Mesendoderm (in vitro differentiated cells): ENCODE measurements at regions not wholly inside any gene's neighbourhood (a gene's known extent, or its start where the extent isn't known, plus 50 kb on each side); places are given as distances from the start of the nearest gene placed in this dataset.

ENCODE experiments used
- DNase-seq: peaks from one replicate; pipeline ENCODE4 v3.0.0; 2013
- H2AK5ac ChIP-seq: 2 replicates; pipeline ENCODE4 v1.6.1; 2013; ENCODE audit warnings: low read length, inconsistent platforms
- H2BK120ac ChIP-seq: 2 replicates; pipeline ENCODE4 v1.6.1; 2013; ENCODE audit warnings: low read depth, mild to moderate bottlenecking, low read length, moderate library complexity, mixed read lengths
- H2BK15ac ChIP-seq: replicated peaks from 2 replicates; pipeline ENCODE4 v1.6.1; 2013; ENCODE audit warnings: low read depth, mild to moderate bottlenecking, moderate library complexity
- H2BK5ac ChIP-seq: 2 replicates; pipeline ENCODE4 v1.6.1; 2013; ENCODE audit warnings: low read length, inconsistent platforms
- H3K18ac ChIP-seq: 2 replicates; pipeline ENCODE4 v1.6.1; 2013; ENCODE audit warnings: mild to moderate bottlenecking, low read length, mixed read lengths
- H3K23ac ChIP-seq: one replicate; pipeline ENCODE4 v1.6.1; 2013; ENCODE audit warnings: low read length
- H3K27ac ChIP-seq: 2 replicates; pipeline ENCODE4 v1.5.1; 2013; ENCODE audit warnings: low read depth, mild to moderate bottlenecking, inconsistent platforms, low read length, moderate library complexity
- H3K27me3 ChIP-seq: 2 replicates; pipeline ENCODE4 v1.6.1; 2013; ENCODE audit warnings: low read length, control low read depth, mild to moderate bottlenecking, inconsistent platforms; ENCODE audit not compliant: insufficient read depth, poor library complexity
- H3K36me3 ChIP-seq: 2 replicates; pipeline ENCODE4 v1.6.1; 2013; ENCODE audit warnings: low read length, inconsistent platforms; ENCODE audit not compliant: control insufficient read depth, insufficient read depth
- H3K4ac ChIP-seq: one replicate; pipeline ENCODE4 v1.6.1; 2013; ENCODE audit warnings: low read depth, mild to moderate bottlenecking, low read length, moderate library complexity
- H3K4me1 ChIP-seq: 2 replicates; pipeline ENCODE4 v1.6.1; 2013; ENCODE audit warnings: low read depth, low read length, inconsistent platforms; ENCODE audit not compliant: control insufficient read depth
- H3K4me2 ChIP-seq: 2 replicates; pipeline ENCODE4 v1.6.1; 2013; ENCODE audit warnings: low read length
- H3K4me3 ChIP-seq: 2 replicates; pipeline ENCODE4 v1.5.1; 2013; ENCODE audit warnings: mild to moderate bottlenecking, low read length
- H3K56ac ChIP-seq: one replicate; pipeline ENCODE4 v1.6.1; 2013; ENCODE audit warnings: low read length
- H3K79me1 ChIP-seq: 2 replicates; pipeline ENCODE4 v1.6.1; 2013; ENCODE audit warnings: low read length, inconsistent platforms
- H3K79me2 ChIP-seq: 2 replicates; pipeline ENCODE4 v1.6.1; 2013; ENCODE audit warnings: mild to moderate bottlenecking, low read length; ENCODE audit not compliant: control insufficient read depth, insufficient read depth
- H3K9ac ChIP-seq: 2 replicates; pipeline ENCODE4 v1.6.1; 2013; ENCODE audit warnings: low read length, inconsistent platforms
- H4K5ac ChIP-seq: one replicate; pipeline ENCODE4 v1.6.1; 2013; ENCODE audit warnings: low read length
- H4K8ac ChIP-seq: one replicate; pipeline ENCODE4 v1.6.1; 2013; ENCODE audit warnings: low read depth, mild to moderate bottlenecking, control low read depth, low read length, moderate library complexity
- WGBS: extraction: QIAGEN DNeasy Blood & Tissue Kit; methylation state at CpG from one replicate; pipeline ENCODE4 v1.1.7; 2013; ENCODE audit warnings: low lambda C conversion rate, missing lambda C conversion rate; ENCODE audit not compliant: insufficient coverage; ENCODE audit errors: extremely low coverage; 5-methylcytosine and 5-hydroxymethylcytosine counted together

DNA sequence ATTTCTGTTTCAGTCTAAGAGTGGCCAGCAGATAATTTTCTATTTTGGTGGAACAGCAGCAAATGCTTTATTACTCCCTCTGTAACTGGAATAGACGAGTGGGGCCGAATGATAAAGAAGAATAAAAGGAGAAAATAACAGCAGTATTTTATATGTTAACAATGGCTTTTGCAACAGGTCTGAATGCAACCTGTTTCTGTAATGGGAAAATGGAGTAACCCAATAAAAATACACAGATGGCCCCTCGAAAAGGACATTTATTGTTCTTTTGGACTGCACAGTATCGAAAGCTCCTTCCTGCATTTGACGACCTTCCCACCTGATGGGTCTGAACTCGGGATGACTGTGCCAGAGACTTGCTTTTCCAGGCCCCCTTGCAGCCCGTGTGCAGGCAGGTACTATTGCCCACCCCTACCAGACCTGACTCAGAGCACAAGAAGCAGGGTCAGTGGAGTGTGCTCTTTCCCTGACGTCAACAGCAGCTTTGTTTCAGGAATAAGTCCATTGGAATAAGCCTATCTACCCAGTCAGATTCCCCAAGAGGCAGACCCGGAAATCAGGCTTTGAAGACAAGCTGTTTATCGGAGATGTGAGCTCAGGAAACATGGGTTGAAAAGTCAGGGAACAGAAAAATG, 306.5 kb upstream of the NEBL start:
- H2BK120ac ChIP-seq, result no peak overlapping the region
- no peak overlapping the region for H3K23ac ChIP-seq
- H3K4me3 ChIP-seq, result no peak overlapping the region
- no peaks in the 10 kb centered on the region for H3K27me3 ChIP-seq
- no peak overlapping the region for H4K8ac ChIP-seq
- no peak overlapping the region for H3K9ac ChIP-seq
- H3K36me3 ChIP-seq, result no peaks in the 10 kb centered on the region
- H3K56ac ChIP-seq, result no peak overlapping the region
- DNase-seq, result no peak
- H3K79me1 ChIP-seq, result no peaks in the 10 kb centered on the region
- H3K18ac ChIP-seq, result no peak overlapping the region
- no peak overlapping the region for H4K5ac ChIP-seq
- H3K79me2 ChIP-seq, result no peaks in the 10 kb centered on the region
- WGBS, result no CpG with 5 or more reads among the region's 10 CpGs
- no peak overlapping the region for H3K4ac ChIP-seq
- H3K4me2 ChIP-seq, result no peak overlapping the region
- no peak overlapping the region for H2BK5ac ChIP-seq
- no peaks in the 10 kb centered on the region for H3K4me1 ChIP-seq
- no peak overlapping the region for H2BK15ac ChIP-seq
- no peak overlapping the region for H3K27ac ChIP-seq
- no peak overlapping the region for H2AK5ac ChIP-seq

DNA sequence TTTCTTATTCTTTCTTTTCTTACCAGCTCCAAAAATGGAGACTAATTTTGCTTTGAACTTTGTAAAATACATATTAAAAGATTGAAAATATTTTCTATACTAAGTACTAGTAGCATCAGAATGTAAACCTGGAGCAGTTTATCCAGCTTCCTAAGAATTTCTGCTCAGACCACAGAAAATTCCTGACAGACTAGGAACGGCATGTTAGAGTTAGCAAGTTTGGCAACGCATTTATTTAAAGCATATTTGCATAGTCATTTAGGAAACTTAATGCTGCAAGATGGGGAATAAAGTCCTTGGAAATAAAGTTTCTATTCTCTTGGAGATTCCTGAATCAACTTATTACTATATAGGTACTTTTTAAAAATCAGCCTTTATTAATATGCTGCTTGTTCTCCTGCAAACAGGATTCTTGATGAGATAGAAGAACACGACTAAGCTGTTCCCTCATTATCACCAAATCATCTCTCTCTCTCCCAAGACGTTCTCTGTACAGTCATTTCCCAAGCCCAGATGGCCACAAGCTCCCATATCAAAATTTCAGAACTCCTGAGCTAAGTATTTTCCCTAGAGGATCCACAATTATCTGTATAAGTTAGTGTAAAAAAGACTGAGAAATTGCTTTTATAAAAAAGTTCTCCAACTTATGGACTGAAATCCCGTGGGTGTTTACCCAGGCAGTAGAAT, 305.8 kb upstream of the NEBL start:
- Histone ChIP-seq H3K79me2 (no peaks in the 10 kb centered on the region), H3K4ac (no peak overlapping the region), H3K27me3 (no peaks in the 10 kb centered on the region), H3K79me1 (no peaks in the 10 kb centered on the region), H3K18ac (no peak overlapping the region), H2BK15ac (no peak overlapping the region), H3K4me3 (no peak overlapping the region), H3K36me3 (no peaks in the 10 kb centered on the region), H4K5ac (no peak overlapping the region), H2AK5ac (no peak overlapping the region), H3K23ac (no peak overlapping the region), H2BK5ac (no peak overlapping the region), H4K8ac (no peak overlapping the region), H3K4me1 (no peaks in the 10 kb centered on the region), H3K9ac (no peak overlapping the region), H3K56ac (no peak overlapping the region), H2BK120ac (no peak overlapping the region), H3K4me2 (no peak overlapping the region), H3K27ac (no peak overlapping the region)
- WGBS, result no CpG with 5 or more reads among the region's 5 CpGs
- DNase-seq, result no peak

DNA sequence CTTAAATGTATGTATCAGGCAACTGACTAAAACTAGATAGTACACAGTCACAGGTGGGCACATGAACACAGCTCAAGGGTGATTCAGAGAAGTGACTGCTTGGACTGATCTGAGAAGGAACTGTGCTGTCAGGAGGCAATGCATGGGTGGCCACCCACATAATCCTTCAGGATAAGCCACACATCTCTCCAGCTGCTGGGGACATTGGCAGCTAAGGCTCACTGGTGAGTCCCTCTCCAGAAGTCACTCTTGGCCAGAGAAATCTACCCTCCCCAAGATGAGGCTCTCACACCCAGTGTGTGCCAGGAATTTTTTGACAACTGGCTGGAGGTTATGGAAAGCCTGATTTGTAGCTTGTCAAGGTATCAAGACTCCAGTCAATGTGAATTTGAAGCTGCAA, 302.4 kb upstream of the NEBL start:
- no peak overlapping the region for H3K4ac ChIP-seq
- H3K4me3 ChIP-seq, result no peak overlapping the region
- H3K18ac ChIP-seq, result no peak overlapping the region
- DNase-seq, result no peak
- no peak overlapping the region for H2BK120ac ChIP-seq
- no peaks in the 10 kb centered on the region for H3K79me2 ChIP-seq
- H3K9ac ChIP-seq, result no peak overlapping the region
- H3K27me3 ChIP-seq, result no peaks in the 10 kb centered on the region
- H2BK15ac ChIP-seq, result no peak overlapping the region
- no peak overlapping the region for H2AK5ac ChIP-seq
- no peak overlapping the region for H3K23ac ChIP-seq
- no peaks in the 10 kb centered on the region for H3K4me1 ChIP-seq
- H3K36me3 ChIP-seq, result no peaks in the 10 kb centered on the region
- H4K8ac ChIP-seq, result no peak overlapping the region
- no peak overlapping the region for H2BK5ac ChIP-seq
- H3K79me1 ChIP-seq, result no peaks in the 10 kb centered on the region
- H3K56ac ChIP-seq, result no peak overlapping the region
- H4K5ac ChIP-seq, result no peak overlapping the region
- H3K27ac ChIP-seq, result no peak overlapping the region
- H3K4me2 ChIP-seq, result no peak overlapping the region

DNA sequence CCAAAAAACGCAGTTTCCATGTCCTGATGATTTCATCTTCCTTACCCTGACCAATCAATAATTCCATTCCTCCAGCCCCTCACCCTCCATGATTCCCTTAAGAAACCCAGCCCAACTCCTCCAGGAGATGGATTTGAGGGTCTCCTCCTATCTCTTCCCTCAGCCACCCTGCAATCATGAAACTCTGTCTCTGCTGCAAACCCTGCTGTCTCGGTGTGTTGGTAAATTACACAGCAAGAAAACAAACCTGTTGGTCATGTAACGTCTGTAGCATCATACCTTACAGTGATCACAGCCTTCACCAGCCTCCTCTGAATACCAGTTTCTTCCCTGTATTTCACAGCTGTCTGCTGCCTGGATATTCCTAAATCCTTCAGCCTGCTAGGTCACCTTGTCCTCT, 300.7 kb upstream of the NEBL start:
- H3K9ac ChIP-seq, result no peak overlapping the region
- H3K79me1 ChIP-seq, result no peaks in the 10 kb centered on the region
- no peak overlapping the region for H3K23ac ChIP-seq
- no peak overlapping the region for H3K4me3 ChIP-seq
- H3K4me1 ChIP-seq, result no peaks in the 10 kb centered on the region
- no peaks in the 10 kb centered on the region for H3K79me2 ChIP-seq
- H4K8ac ChIP-seq, result no peak overlapping the region
- DNase-seq, result no peak
- no peak overlapping the region for H2BK120ac ChIP-seq
- H3K56ac ChIP-seq, result no peak overlapping the region
- no peak overlapping the region for H3K18ac ChIP-seq
- H3K36me3 ChIP-seq, result no peaks in the 10 kb centered on the region
- no peak overlapping the region for H4K5ac ChIP-seq
- no peak overlapping the region for H2AK5ac ChIP-seq
- H2BK15ac ChIP-seq, result no peak overlapping the region
- H3K4me2 ChIP-seq, result no peak overlapping the region
- no peak overlapping the region for H3K4ac ChIP-seq
- no peak overlapping the region for H3K27ac ChIP-seq
- no peak overlapping the region for H2BK5ac ChIP-seq
- WGBS, result no CpG with 5 or more reads among the region's 3 CpGs
- H3K27me3 ChIP-seq, result no peaks in the 10 kb centered on the region

DNA sequence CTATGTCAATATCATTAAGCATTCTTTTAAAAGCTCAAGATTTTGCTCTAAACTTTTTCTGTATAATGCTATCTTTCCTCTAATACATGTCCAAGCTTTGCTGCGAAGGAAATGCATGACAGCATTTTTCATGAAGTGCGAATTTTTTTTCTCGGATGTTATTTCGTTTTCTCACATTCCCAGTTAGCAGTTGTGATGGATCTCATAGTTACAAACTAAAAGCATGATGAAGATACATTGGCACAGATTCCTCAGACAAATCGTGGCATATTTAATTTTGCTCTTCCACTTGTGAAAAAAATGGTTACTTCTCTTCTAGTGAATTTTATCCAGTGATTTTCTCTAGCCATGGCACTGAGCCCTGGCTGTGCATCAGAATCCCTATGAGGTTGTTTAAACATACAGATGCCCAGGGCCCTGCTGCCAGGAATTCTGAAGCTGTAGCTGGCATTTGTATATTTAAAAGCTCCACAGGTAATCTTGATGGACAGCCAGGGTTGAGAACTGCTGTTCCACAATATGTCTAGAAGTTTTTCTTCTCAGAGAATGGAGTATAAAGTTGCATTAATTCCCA, 299.8 kb upstream of the NEBL start:
- no peak for DNase-seq
- H2AK5ac ChIP-seq, result no peak overlapping the region
- H4K8ac ChIP-seq, result no peak overlapping the region
- H3K23ac ChIP-seq, result no peak overlapping the region
- no peak overlapping the region for H3K4me3 ChIP-seq
- no peak overlapping the region for H2BK15ac ChIP-seq
- no peak overlapping the region for H2BK120ac ChIP-seq
- no peak overlapping the region for H3K9ac ChIP-seq
- H3K27ac ChIP-seq, result no peak overlapping the region
- no peaks in the 10 kb centered on the region for H3K79me2 ChIP-seq
- no peak overlapping the region for H3K18ac ChIP-seq
- H4K5ac ChIP-seq, result no peak overlapping the region
- no peaks in the 10 kb centered on the region for H3K36me3 ChIP-seq
- no peak overlapping the region for H3K4me2 ChIP-seq
- no peaks in the 10 kb centered on the region for H3K79me1 ChIP-seq
- no peak overlapping the region for H2BK5ac ChIP-seq
- no CpG with 5 or more reads among the region's 5 CpGs for WGBS
- H3K27me3 ChIP-seq, result no peaks in the 10 kb centered on the region
- no peak overlapping the region for H3K56ac ChIP-seq
- no peak overlapping the region for H3K4ac ChIP-seq
- no peaks in the 10 kb centered on the region for H3K4me1 ChIP-seq
